Retina (tissue), 1 donor: ENCODE measurements at regions not wholly inside any gene's neighbourhood (a gene's known extent, or its start where the extent isn't known, plus 50 kb on each side); places are given as distances from the start of the nearest gene placed in this dataset.
A peak's percentile ranks its signal among the peaks of the same experiment; 100 is the strongest.
"Not testable (repeated sequence)": the region's sequence is repeated elsewhere in the genome, so short reads cannot be mapped to it uniquely, and the experiment has no call there.

ENCODE experiments used
- DNase-seq: peaks from one replicate; pipeline ENCODE4 v3.0.0-alpha.2; 2016

DNA sequence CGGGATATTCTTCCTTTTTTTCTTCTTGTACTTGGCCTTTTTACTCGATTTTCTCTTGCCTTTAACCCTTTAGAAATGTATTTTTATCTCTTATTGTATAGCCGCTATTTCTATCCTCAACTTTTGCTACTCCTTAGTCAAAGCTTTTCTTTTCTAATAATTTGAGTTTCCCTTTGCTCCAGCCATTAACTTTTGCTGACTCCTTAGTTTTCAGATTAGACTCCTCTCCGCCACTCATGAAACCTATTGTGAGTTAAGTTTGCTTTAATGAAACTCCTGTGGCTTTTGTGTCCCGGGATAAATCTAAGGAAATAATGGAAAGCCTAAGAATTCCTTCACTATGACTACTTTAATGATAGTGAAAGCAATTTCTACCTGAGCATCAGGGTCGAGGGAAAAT is 590.3 kb upstream of the CITED2 start:
- DNase-seq, result no peak

DNA sequence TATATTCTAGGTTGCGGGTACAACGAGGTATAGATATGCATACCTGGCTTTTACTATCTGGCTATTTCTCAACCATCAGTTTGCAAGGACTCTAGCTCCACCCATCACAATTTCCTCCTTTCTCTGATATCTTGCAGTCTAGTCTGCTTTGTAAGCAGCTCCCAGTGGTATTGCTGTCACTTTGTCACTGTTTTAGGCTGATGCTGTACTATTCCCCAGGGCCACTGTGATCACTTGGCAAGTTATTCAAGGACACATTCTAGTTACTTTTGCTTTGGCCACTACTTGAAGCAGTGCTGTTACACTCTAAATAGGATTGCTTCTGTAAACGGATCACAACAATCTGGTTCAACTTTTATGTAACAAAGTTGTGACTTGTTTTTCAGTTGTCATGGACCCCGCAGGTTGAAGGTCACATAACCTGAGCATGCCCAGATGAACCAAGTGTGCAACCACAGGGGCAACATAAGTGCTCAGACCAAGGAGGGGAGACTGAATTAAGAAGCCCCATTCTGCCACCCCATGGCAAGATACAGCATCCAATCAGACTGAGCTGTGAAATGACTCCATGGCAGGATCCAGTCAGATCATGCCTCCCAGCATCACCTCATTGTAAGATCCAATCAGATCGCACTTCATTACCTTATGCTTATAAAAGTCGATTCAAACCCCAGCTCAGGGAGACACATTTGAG is 588.4 kb upstream of the CITED2 start:
- no peak for DNase-seq

DNA sequence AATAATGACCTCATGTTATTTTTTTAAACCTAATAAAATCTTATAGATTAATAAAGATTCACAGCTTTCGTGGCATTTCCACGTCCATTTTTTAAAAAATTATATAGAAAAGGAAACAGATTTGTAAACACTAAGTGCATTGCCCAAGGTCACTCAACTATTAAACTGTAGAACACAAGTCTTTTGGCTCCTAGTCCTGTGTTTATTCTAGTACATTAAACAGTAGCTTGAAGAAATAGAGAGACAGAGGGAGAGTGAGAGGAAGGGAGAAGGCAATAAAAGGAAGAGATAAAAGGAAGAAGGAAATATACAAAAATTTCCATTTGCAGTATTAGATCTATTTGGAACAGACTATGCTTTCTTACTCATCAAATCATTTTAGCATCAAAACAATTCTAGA is 586.7 kb upstream of the CITED2 start:
- DNase-seq, result no peak

DNA sequence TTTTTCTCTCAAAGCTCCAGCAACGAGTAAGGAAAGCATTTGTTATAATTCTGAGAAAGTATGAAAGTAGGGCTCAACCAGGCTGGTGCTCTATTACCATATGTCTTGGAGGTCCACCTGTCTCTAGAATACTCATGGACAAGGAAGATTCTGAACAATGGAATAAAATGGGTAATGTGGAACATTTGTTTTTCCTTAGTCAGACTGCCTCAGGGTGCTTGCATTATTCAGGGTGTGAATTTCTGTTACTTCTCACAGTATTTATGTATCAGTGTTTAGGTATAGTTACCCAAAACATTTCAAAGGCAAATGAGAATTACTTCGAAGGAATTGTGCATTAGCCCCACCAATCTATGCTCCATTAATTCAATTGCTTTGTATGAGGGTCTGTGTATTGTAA is 586.2 kb upstream of the CITED2 start:
- no peak for DNase-seq

DNA sequence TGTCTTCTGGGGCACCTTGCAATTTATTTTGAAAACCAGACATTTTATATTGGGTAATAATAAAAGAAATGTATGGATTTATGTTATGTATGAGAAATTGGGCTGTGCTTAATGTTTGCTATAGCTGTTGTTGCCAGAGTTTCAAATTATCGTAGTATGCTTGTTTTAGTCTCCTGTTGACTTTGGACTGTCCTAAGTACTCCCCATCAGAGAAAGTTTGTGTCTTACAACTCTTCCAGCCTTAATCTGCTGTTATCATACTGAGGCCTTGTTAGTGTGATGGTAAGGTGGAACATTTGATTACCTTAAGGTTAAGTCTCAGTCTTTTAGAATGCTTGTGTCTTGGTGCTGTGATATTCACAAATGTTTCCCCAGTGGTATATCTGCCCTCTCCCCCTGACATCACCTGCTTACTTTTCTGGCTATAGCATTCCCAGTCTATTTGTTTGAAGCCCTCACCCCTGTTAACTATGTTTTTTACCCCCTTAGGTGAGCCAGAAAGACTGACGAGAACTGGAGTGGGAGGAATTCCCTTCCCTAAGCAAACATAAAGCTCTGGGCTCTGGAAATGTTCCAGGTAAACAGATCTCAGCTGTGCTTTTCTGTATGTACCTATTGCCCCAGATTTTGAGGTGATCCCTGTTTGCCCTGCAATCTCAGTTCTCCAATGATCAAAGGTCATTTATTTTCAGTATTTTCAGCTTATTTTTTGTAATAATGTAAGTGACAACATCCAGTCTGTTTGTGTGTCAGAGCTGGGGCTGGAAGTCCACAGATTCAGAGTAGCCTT is 581.1 kb upstream of the CITED2 start:
- DNase-seq, result no peak

DNA sequence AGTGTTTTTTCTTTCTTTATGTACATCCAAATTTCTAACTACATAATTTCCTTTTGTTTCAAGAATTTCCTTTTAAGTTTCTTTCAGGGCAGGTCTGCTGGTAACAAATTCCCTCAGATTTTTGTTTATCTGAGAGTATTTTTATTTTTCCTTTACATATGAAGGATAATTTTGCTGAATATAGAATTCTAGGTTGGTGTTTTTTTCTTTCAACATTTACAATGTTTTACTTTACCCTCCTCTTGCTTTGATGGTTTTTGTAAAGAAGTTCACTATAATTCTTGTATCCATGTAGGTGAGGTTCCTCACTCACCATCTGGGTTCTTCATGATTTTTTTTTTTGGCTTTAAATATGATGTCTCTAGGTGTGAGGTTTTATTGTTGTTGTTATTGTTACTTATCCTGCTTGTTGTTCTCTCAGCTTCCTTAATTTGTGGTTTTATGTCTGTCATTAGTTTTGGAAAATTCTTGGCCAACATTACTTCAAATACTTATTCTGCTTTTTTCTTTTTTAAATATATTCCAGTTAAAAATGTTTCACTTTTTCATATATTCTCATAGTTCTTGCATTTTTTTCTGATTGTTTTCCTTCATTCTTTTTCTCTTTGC is 580.1 kb upstream of the CITED2 start:
- no peak for DNase-seq

DNA sequence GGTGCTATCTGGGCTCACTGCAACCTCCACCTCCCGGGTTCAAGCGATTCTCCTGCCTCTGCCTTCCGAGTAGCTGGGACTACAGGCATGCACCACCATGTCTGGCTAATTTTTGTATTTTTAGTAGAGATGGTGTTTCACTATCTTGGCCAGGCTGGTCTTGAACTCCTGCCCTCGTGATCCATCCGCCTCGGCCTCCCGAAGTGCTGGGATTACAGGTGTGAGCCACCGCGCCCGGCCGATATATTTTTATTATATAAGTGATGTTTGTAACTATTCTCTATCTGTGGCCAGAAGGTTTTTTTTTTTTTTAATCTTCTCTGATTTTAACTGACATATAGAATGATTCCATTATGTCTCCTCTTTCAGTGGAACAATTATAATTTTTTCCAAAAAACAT is 579.3 kb upstream of the CITED2 start:
- not testable (repeated sequence) for DNase-seq

DNA sequence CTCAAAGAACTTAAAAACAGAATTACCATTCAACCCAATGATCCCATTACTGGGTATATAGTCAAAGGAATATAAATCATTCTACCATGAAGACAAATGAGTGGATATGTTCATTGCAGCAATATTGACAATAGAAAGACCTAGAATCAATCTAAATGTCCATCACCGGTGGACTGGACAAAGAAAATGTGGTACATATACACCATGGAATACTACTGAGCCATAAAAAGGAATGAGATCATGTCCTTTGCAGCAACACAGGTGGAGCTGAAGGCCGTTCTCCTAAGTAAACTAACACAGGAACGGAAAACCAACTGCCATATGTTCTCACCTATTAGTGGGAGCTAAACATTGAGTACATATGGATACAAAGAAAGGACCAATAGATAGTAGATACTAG is 576.7 kb upstream of the CITED2 start:
- no peak for DNase-seq

DNA sequence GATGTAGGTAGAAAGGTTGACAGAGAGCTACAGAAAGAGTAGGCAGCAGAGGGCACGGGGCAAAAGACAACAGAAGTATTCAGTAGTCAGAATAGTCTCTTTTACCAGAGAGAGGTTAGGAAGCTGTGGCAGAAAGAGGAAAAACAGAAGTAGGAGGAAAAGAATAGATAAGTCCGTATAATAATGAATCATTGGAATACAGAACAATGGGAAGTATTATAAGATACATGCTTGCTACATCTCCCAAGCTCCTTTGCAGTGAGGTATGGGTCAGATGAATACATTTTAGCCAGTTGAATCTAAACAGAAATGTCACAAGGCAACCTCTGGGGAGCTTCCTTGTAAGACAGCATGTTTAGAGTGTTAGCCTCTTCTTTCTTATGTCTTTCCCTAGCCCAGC is 570.5 kb upstream of the CITED2 start:
- no peak for DNase-seq

DNA sequence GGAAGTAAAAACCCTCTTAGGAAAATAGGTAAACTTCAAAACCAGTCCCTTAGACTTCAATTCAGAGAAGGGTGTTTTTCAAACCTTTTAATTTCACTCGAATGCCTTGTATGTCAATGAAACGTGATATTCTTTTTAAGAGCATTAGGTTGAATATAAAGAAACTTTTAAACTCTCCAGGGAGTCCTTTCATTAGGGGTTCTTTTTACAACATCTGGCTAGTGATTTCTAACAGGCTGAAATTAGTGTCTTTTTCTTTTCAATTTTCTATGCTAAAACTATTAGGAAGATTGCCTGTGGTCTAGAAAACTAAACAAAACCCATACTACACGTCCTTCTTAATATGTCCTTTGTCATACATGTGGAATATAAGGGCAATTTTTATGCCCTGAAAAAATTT is 569.7 kb upstream of the CITED2 start:
- no peak for DNase-seq

DNA sequence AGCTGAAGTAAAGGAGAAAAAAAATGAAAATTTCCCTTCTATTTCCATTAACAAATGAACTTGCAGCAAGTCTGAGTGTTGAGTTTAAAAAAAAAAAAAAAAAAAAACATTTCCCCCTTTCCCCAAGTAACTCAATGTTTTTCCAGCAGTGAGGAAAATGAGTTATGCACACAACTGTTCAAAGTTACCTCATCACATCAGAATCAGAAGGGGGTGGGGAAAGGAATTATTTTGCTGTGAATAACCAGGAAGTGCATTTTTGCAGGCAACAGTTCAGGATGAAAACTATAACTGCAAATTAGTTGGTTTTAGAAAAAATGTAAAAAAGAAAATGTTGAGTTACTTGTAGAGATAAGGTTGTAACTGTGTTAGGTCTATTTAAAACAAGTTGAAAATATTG is 568.9 kb upstream of the CITED2 start:
- no peak for DNase-seq

DNA sequence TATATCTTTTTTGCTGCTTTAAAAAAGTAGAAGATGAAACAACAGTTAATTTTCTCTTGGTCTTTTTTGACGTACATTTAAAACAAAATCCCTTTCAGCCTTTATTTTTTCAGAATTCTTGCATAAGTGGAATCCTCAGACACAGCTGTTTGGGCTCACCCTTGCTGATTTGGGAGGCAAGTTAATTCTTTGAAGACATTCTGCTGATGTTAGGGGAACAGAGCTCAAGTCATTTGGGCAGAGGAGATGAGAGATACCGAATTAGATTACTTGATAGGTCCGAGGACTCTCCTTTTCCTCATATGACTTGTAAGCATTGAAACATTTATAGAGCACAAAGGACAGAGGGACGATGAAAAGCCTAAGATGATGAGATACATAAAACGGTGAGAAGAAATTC is 567.9 kb upstream of the CITED2 start:
- DNase-seq, result no peak

DNA sequence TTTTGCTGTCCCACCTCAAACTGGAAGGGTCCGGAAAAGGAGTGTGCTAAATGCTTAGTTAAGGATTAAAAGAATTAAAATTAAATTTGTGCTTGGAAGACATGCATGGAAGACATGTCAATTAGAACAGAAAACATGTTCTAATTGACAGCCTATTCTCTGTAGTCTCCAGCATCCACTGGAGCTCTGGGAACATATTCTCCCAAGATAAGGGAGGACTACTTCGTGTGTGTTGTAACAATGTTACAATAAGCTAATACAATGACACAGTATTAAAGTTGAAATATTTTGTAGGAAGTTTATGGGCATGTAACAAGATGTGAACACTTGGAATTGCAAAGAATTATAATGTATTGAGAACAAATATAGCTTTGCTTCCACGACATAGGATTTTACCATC is 567.4 kb upstream of the CITED2 start:
- no peak for DNase-seq

DNA sequence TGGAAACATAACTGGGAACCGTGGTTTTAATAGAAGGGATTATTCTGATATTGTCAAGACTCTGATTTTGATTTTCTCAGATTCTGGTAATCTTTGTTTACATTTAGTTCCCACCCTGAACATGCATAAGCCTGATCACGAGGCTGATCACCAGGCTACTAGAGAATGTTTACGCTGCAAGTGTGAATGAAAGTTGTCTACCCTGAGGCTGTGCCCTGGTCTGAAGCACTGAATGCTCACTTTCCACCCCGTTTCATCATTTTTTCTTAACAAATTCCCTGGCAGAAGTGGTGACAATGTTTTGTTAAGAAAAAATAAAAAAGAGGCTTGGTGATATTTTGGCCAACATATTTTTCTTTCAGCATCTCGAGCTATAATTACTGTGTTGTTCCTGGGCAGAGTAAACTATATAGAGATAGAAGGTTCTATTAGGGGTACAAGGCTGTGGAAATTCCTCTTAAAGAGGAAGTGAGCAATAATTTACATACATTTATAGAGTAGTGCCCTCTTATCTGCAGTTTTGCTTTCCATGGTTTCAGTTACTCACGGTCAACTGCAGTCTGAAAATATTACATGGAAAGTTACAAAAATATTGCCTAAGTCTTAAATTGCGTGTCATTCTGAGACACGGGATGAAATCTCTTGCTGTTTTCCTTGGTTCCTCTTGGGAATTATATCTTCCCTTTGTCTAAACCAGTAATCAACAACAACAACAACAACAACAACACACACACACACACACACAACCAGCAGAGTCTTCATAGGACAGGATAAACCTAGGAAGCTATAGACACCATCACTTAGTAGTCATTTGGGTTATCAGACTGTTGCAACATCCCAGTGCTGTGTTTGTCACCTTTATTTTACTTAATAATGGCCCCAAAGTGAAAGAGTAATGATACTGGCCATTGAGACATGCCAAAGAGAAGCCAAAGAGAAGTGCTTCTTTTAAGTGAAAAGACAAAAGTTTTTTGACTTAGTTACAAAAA is 566.6 kb upstream of the CITED2 start:
- no peak for DNase-seq

DNA sequence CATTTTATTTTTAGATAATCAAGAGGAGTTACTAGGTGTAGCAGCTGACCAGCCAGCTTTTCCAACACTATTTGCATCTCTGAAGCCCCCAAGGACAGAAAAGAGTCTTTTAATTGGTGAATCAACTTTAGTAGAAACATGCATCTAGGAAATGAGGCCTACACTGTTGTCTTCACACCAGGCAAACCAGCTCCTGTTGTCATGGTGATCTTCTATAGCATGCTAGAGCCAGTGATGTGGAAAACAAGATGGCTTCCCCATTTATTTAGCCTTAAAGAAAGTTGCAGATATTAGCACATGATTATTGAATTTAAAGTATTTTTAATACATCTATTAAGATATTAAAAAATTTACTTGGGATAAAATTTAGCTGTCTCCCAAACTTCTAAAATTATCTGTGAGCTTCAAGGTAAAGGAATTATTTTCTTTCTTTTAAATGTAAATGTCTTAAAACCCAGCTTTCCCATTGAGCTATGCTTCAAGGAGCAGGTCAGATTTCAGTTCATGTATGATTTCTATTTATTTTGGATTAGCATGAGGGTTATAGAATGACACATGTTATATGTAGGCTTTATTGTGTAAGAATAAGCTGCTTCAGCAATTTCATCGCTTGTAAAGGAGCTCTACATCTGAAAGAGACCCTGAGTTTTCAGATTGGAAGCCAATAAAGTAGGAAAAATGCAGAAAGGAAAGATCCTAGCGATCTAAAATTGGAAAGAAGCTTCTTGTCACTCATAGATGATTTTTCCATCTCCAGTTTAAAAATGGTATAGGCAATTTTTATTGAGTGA is 564.9 kb upstream of the CITED2 start:
- DNase-seq, result peak; percentile 42

DNA sequence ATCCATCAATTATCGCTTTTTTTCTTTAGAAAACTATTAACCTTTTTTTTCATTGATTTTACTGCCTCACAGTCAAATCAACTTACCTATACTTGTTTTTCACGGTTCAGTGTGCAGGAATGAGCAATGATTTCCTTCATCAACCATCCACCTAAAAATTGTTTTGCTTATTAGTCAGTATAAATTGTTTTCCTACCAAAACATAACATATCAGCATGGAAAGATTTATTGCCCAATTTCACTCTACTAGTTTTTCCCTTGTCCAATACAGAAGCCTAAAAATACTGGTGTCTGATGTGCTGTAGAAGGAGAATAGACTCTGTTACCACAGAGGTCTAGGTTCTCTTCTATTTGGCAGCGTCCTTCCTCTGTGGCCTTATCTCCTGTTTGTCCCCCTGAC is 558.2 kb upstream of the CITED2 start:
- DNase-seq, result no peak

DNA sequence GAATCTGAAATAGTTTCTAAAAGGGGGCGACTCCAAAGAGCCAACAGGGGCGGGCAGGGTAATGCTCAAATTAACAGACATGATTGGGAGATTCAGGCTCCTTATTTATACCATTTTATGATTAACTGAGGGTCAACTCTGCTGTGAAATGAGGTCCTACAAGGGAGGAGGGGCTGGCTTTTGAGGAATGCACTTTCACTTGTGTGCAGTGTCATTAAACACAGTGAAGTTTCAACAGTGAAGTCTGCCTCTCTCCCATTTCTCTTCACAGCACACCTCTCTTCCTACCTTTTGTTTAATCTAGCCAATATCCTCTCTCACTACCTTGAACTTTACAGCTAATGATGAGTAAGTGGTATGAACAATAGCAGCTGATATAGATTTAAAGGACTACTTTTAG is 557.3 kb upstream of the CITED2 start:
- no peak for DNase-seq

DNA sequence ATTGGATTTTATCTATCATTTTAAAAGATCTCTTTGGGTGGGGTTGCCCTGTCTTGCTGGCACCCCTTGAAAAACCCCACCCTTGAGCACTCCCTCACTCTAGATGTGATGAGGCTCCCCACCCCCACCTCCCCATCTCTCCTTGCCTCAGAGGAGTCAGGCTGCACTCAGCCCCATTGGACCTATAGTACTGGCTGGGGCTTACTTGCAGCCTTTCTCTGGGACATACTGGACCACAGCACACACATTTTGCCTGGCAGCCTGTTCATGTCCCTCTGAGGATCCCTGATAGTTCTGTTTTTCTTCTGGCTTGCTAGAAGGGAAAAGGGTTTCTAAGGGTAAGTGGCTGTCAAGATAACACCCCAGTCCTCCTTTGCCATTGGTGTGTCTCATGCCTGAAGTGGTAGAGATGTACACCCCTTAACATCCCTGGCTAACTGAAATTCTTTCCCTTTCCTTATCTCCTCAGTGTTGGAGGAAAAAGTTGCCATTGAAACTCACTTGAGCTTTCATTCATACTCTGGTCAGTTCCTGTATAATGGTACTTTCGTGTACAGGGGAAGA is 553.4 kb upstream of the CITED2 start:
- no peak for DNase-seq

DNA sequence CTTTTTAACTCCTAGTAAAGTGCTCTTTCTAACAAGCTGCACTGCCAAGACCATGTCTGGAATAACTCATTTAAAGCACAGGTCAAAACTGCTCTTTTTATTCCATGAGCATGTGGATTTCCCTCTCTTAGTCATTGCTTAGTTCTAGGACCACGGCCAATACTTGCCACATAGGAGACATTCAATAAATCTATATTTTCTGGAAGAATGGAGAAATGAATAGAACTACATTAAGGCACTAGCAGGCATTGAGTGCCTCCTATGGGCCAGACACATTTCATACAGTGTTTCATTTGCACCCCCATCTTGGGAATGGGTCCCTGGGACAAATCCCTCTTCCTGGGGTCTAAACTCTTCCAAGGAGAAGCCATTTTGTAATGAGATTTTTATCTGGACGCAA is 552.8 kb upstream of the CITED2 start:
- no peak for DNase-seq

DNA sequence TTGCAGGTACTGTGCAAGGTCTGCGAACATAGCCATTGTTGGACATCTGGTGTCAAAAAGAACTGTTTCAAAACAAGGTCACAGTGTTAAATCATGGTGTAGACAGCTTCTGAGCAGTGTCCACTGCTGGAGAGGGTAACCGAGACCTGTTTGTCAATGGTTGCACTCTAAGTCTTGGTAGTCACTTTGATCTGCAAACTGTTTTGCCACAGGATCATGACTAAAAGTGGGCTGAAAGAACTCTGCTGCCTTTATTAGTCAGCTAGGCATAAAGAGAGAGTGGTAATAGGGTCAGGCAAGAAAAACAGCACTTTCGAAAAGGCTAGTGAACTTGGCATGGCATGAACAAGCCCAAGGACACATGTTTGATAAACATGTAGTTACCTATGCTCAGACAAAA is 552.3 kb upstream of the CITED2 start:
- no peak for DNase-seq

DNA sequence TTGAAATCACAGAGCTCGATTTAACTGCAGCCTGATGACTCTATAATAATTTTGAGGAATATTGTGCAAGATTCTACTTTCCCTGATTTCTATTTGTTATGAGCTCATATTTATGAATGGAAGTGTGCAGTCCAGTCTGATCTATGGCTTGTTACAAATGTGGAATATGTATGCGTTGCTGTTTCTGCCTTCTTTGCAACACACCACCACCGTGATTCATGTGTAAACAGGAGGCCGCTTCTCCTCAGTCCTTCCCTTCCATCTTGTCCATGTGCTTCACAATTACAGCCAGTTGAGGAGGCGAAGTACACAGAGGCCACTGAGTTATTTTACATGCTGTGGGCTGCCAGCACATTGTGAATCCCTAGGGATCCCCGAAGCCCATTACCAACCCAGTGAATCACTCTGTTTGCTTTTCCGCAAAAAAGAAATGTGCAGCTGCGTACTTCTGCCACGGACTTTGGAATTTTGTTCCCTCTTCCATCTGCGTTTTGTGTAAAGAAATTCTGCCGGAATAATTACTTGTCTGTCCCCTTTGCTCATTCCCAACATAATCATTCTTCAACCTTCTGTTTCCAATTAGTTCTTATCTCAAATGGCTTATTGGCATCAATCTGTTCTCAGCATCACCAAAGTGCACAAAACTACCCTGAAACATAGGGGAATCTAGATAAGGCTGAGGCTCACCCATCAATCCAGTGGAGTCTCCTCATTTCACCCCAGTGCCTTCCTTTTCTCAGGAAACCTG is 551.6 kb upstream of the CITED2 start:
- peak; percentile 54 for DNase-seq
